MCF 10A (cell line): ENCODE measurements at regions not wholly inside any gene's neighbourhood (a gene's known extent, or its start where the extent isn't known, plus 50 kb on each side); places are given as distances from the start of the nearest gene placed in this dataset.
"Not testable (repeated sequence)": the region's sequence is repeated elsewhere in the genome, so short reads cannot be mapped to it uniquely, and the experiment has no call there.

ENCODE experiments used
- BruUV-seq: library from RNA; stranded (reverse); fragments of 400-500 nt; replicated peaks from 2 replicates; lab custom pipeline; 2021; lab: Mats Ljungman, UMichigan
- CTCF ChIA-PET: fragments of 300-600 bp; sonication (Branson Sonifier 250); formaldehyde crosslinking; extraction: SDS; loops from one replicate; lab custom pipeline; 2021; ENCODE audit warnings: antibody characterized with exemption, inconsistent platforms; lab: Yijun Ruan, JAX
- POLR2A ChIA-PET: fragments of 300-600, 350-650 bp; sonication (Branson Sonifier 250); formaldehyde crosslinking; extraction: SDS; loops from one replicate; lab custom pipeline; 2020; ENCODE audit warnings: antibody characterized with exemption, inconsistent platforms; lab: Yijun Ruan, JAX
- DNase-seq: peaks from one replicate; pipeline ENCODE4 v3.0.0-alpha.2; 2018; ENCODE audit not compliant: unreplicated experiment
- H3K27ac Mint-ChIP-seq: one replicate; pipeline ENCODE4 v1.8.0; 2022; ENCODE audit warnings: mild to moderate bottlenecking, low read depth, mixed read lengths; ENCODE audit not compliant: unreplicated experiment
- H3K27me3 Mint-ChIP-seq: one replicate; pipeline ENCODE4 v1.8.0; 2022; ENCODE audit warnings: mixed read lengths; ENCODE audit not compliant: insufficient read depth, unreplicated experiment
- H3K36me3 Mint-ChIP-seq: one replicate; pipeline ENCODE4 v1.8.0; 2022; ENCODE audit warnings: mild to moderate bottlenecking, moderate library complexity, mixed read lengths; ENCODE audit not compliant: insufficient read depth, unreplicated experiment
- H3K4me1 Mint-ChIP-seq: one replicate; pipeline ENCODE4 v1.8.0; 2022; ENCODE audit warnings: mixed read lengths; ENCODE audit not compliant: insufficient read depth, unreplicated experiment
- H3K4me3 Mint-ChIP-seq: one replicate; pipeline ENCODE4 v1.8.0; 2022; ENCODE audit warnings: mild to moderate bottlenecking, moderate library complexity, mixed read lengths; ENCODE audit not compliant: unreplicated experiment
- H3K9me3 Mint-ChIP-seq: one replicate; pipeline ENCODE4 v1.8.0; 2022; ENCODE audit warnings: mixed read lengths; ENCODE audit not compliant: unreplicated experiment
- intact Hi-C: fragments of 100-400 bp; cut with micrococcal nuclease; formaldehyde crosslinking; loops from 2 replicates; pipeline ENCODE4 v1.14.1; 2022
- TF ChIP-seq, protein P1 (sequence below): fragments of 200-600 bp; IDR thresholded peaks from one replicate; pipeline ENCODE4 v1.8.0; 2022; ENCODE audit warnings: antibody characterized with exemption, mild to moderate bottlenecking; ENCODE audit not compliant: unreplicated experiment

DNA sequence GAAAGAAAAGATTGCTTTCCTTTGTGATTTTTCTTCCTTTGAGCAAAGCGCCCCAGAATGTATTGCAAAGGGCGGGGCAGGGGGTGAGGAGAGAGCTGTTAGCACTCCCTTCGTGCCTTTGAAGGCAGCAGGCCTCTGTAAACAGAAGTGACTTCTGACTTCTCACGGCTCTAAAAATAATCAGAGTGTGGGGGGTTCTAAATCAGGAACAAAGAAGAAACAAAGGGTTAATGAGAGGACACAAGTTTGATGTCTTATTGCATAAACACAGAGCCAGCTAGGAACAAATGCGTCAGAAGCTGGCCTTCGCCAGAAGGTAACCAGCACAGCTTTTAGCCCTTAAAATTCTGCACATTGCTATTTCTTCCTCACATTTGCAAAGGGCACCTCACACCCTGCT, 626.2 kb downstream of the MID1IP1 start:
- intact Hi-C loops: no loop called here
- CTCF ChIA-PET: no interaction called here
- Mint-ChIP-seq H3K4me3 (no peak overlapping the region), H3K36me3 (no peaks in the 10 kb centered on the region), H3K27me3 (peaks cover 64% of the 10 kb centered on the region), H3K27ac (no peak overlapping the region), H3K4me1 (no peaks in the 10 kb centered on the region), H3K9me3 (no peaks in the 10 kb centered on the region)
- DNase-seq: no peak
- POLR2A ChIA-PET: no interaction called here
- no TSS peak for BruUV-seq
- TF ChIP-seq, protein P1, sequence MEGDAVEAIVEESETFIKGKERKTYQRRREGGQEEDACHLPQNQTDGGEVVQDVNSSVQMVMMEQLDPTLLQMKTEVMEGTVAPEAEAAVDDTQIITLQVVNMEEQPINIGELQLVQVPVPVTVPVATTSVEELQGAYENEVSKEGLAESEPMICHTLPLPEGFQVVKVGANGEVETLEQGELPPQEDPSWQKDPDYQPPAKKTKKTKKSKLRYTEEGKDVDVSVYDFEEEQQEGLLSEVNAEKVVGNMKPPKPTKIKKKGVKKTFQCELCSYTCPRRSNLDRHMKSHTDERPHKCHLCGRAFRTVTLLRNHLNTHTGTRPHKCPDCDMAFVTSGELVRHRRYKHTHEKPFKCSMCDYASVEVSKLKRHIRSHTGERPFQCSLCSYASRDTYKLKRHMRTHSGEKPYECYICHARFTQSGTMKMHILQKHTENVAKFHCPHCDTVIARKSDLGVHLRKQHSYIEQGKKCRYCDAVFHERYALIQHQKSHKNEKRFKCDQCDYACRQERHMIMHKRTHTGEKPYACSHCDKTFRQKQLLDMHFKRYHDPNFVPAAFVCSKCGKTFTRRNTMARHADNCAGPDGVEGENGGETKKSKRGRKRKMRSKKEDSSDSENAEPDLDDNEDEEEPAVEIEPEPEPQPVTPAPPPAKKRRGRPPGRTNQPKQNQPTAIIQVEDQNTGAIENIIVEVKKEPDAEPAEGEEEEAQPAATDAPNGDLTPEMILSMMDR: no peak

GRCh38 chrX:39427906-39428305, 626.6 kb downstream of the MID1IP1 start:
- intact Hi-C loops: no loop called here
- DNase-seq: peak; percentile 29
- no peaks in the 10 kb centered on the region for H3K4me1 Mint-ChIP-seq
- H3K36me3 Mint-ChIP-seq: no peaks in the 10 kb centered on the region
- H3K4me3 Mint-ChIP-seq: no peak overlapping the region
- H3K9me3 Mint-ChIP-seq: no peaks in the 10 kb centered on the region
- no peak overlapping the region for H3K27ac Mint-ChIP-seq
- POLR2A ChIA-PET: no interaction called here
- H3K27me3 Mint-ChIP-seq: peaks cover 63% of the 10 kb centered on the region
- CTCF ChIA-PET: no interaction called here
- no TSS peak for BruUV-seq
- TF ChIP-seq, protein P1: no peak

DNA sequence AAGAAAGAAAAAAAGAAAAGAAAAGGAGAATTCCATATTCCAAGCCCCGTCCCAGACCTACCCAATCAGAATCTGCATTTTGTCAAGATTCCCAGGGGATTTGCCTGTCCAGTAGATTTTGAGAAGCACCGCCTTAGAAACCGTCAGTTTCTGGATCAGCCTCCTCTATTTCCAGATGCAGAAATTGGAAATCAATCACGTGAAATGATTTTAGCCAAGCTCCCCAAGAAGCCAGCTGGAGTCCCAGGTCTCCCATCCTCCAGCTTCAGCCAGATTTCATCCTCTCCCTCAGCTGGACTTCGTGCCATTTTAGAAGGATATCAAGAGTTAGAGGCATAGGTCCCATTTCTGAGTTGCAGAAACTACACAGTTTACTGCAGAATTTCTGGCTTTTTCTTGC, 629.3 kb downstream of the MID1IP1 start:
- Mint-ChIP-seq H3K9me3 (no peaks in the 10 kb centered on the region), H3K36me3 (no peaks in the 10 kb centered on the region), H3K27me3 (peaks cover 36% of the 10 kb centered on the region), H3K4me3 (no peak overlapping the region), H3K27ac (no peak overlapping the region), H3K4me1 (no peaks in the 10 kb centered on the region)
- POLR2A ChIA-PET: no interaction called here
- TF ChIP-seq, protein P1: no peak
- DNase-seq: no peak
- intact Hi-C loops: no loop called here
- BruUV-seq: no TSS peak
- CTCF ChIA-PET: no interaction called here

DNA sequence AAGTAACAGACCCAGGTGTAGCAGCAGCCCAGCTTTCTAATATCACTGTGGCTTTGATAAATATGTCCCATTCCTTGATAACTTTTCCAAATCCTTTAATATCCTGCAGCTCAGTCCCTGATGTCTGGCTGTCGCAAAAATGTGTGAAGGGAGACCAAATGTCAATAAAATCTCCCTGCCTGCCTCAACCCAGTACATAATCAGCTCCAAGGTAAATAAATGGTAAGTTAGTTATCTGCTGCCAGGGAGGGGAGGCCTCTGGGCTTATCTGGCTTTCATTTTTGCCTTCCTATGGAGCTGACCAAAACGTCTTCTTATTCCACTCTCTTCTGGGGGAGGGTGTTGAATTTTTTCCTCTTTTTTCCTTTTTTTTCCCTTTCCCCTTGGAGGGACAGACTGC, 630.6 kb downstream of the MID1IP1 start:
- no TSS peak for BruUV-seq
- Mint-ChIP-seq H3K9me3 (no peaks in the 10 kb centered on the region), H3K4me3 (no peak overlapping the region), H3K27me3 (peaks cover 36% of the 10 kb centered on the region), H3K27ac (no peak overlapping the region), H3K36me3 (no peaks in the 10 kb centered on the region), H3K4me1 (no peaks in the 10 kb centered on the region)
- TF ChIP-seq, protein P1: no peak
- ChIA-PET CTCF (no interaction called here), POLR2A (interaction anchor here (0.7 kb wide), 1 partner anchor 12 kb away, joined by 3 read pairs; no protein-coding TSS in a partner anchor)
- DNase-seq: no peak
- intact Hi-C loops: no loop called here

GRCh38 chrX:39434671-39435070, 633.4 kb downstream of the MID1IP1 start:
- POLR2A ChIA-PET, H3K4me3 Mint-ChIP-seq, CTCF ChIA-PET, H3K36me3 Mint-ChIP-seq, DNase-seq, intact Hi-C loops, H3K9me3 Mint-ChIP-seq, BruUV-seq, H3K27ac Mint-ChIP-seq, H3K4me1 Mint-ChIP-seq: not testable (repeated sequence)
- H3K27me3 Mint-ChIP-seq: peaks cover 40% of the 10 kb centered on the region

- BruUV-seq, H3K9me3 Mint-ChIP-seq, H3K4me3 Mint-ChIP-seq, H3K4me1 Mint-ChIP-seq, H3K27ac Mint-ChIP-seq, POLR2A ChIA-PET, CTCF ChIA-PET, DNase-seq, intact Hi-C loops, H3K36me3 Mint-ChIP-seq: not testable (repeated sequence)
- H3K27me3 Mint-ChIP-seq: peaks cover 44% of the 10 kb centered on the region
Observed at GRCh38 chrX:39436538-39436937, 635.3 kb downstream of the MID1IP1 start.
